ENCODE measurements at regions not wholly inside any gene's neighbourhood (a gene's known extent, or its start where the extent isn't known, plus 50 kb on each side); places are given as distances from the start of the nearest gene placed in this dataset.

- DNase-seq (ENCODE audit: low spot score): no peak
These were observed 184.3 kb upstream of the CTBP2 start for GRCh38 chr10:125344573-125345171.

GRCh38 chr10:125343983-125344382, 183.6 kb upstream of the CTBP2 start:
- no peak for DNase-seq (ENCODE audit: low spot score)

GRCh38 chr10:125343118-125343925, 183.0 kb upstream of the CTBP2 start:
- DNase-seq (ENCODE audit: low spot score): no peak

GRCh38 chr10:125341611-125342010, 181.2 kb upstream of the CTBP2 start:
- DNase-seq (ENCODE audit: low spot score): no peak

GRCh38 chr10:125340903-125341302, 180.5 kb upstream of the CTBP2 start:
- no peak for DNase-seq (ENCODE audit: low spot score)

GRCh38 chr10:125337510-125337909, 177.1 kb upstream of the CTBP2 start:
- no peak for DNase-seq (ENCODE audit: low spot score)

- no peak for DNase-seq (ENCODE audit: low spot score)
These were observed 174.2 kb upstream of the CTBP2 start for GRCh38 chr10:125334545-125334944.

- DNase-seq (ENCODE audit: low spot score): no peak
These were observed 173.4 kb upstream of the CTBP2 start for GRCh38 chr10:125333769-125334168.

- no peak for DNase-seq (ENCODE audit: low spot score)
These were observed 172.8 kb upstream of the CTBP2 start for GRCh38 chr10:125333209-125333591.

GRCh38 chr10:125332548-125333208, 172.3 kb upstream of the CTBP2 start:
- DNase-seq (ENCODE audit: low spot score): no peak

GRCh38 chr10:125331056-125331455, 170.7 kb upstream of the CTBP2 start:
- DNase-seq (ENCODE audit: low spot score): no peak

- DNase-seq (ENCODE audit: low spot score): no peak
These were observed 168.7 kb upstream of the CTBP2 start for GRCh38 chr10:125329056-125329455.

GRCh38 chr10:125325326-125325725, 165.0 kb upstream of the CTBP2 start:
- DNase-seq (ENCODE audit: low spot score): no peak

GRCh38 chr10:125316436-125316835, 156.1 kb upstream of the CTBP2 start:
- DNase-seq (ENCODE audit: low spot score): no peak

GRCh38 chr10:125300937-125301336, 140.6 kb upstream of the CTBP2 start:
- DNase-seq (ENCODE audit: low spot score): no peak

- no peak for DNase-seq (ENCODE audit: low spot score)
These were observed 139.1 kb upstream of the CTBP2 start for GRCh38 chr10:125299461-125299860.

GRCh38 chr10:125296598-125296997, 136.2 kb upstream of the CTBP2 start:
- no peak for DNase-seq (ENCODE audit: low spot score)

- no peak for DNase-seq (ENCODE audit: low spot score)
These were observed 133.7 kb upstream of the CTBP2 start for GRCh38 chr10:125294109-125294508.

GRCh38 chr10:125291836-125292235, 131.5 kb upstream of the CTBP2 start:
- DNase-seq (ENCODE audit: low spot score): no peak

GRCh38 chr10:125289461-125289860, 129.1 kb upstream of the CTBP2 start:
- DNase-seq (ENCODE audit: low spot score): no peak

- DNase-seq (ENCODE audit: low spot score): no peak
These were observed 124.7 kb upstream of the CTBP2 start for GRCh38 chr10:125284875-125285597.

Measured in mesenteric fat pad (tissue), 1 donor.